ENCODE measurements at regions not wholly inside any gene's neighbourhood (a gene's known extent, or its start where the extent isn't known, plus 50 kb on each side); places are given as distances from the start of the nearest gene placed in this dataset.

- no peak overlapping the region for H3K27ac ChIP-seq
- H3K9me3 ChIP-seq: no peaks in the 10 kb centered on the region
- no peaks in the 10 kb centered on the region for H3K36me3 ChIP-seq
- H3K27me3 ChIP-seq (replicated peaks in 1 of 7): no peaks in the 10 kb centered on the region
- WGBS, 5 donors: 90 to 96% (median 93%) methylated on average over 4 of the region's 4 CpGs
- H3K4me1 ChIP-seq: peaks cover 5 to 41% (median 32%) of the 10 kb centered on the region in 6 donors
- intact Hi-C loops (cut with DNase I; ENCODE audit: low total_unique reads): no loop called here
- no peak for DNase-seq
- no peak overlapping the region for H3K4me3 ChIP-seq
- TF ChIP-seq POLR2A (IDR thresholded peaks at IDR 0.05) (no peak), CTCF (IDR thresholded peaks at IDR 0.05 in 8 of 11, conservative IDR thresholded peaks at IDR 0.05 in 3 of 11) (no peak), POLR2AphosphoS5 (IDR thresholded peaks at IDR 0.05) (no peak)
Observed at GRCh38 chr12:89883630-89884389, 175.2 kb upstream of the ATP2B1 start.

DNA sequence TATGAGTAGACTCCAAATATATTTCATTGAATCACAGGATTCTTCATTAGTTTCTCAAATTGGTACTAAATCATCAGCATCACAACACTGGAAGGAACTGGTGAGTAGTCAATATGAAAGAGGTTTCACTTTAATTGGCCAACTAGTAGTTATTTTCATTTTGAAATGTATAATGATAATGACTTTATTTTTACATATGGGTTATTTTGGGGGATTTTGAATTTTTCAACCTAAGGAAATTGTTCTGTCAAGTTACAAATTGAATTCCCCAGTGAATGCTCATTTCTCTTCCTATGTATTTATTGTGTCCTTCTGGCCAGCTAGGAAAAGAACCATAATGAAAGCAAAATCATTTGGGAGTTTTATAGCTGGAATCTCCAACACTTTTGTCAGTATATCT lies 174.2 kb upstream of the ATP2B1 start:
- no peak overlapping the region for H3K4me3 ChIP-seq
- no peak for DNase-seq
- intact Hi-C loops (cut with DNase I; ENCODE audit: low total_unique reads): no loop called here
- peaks cover 5 to 52% (median 42%) of the 10 kb centered on the region in 6 donors for H3K4me1 ChIP-seq
- peak overlapping the region in 5 of 8 donors; percentile 16 to 89 (median 80) for H3K27ac ChIP-seq
- H3K27me3 ChIP-seq (replicated peaks in 1 of 7): no peaks in the 10 kb centered on the region
- H3K9me3 ChIP-seq: no peaks in the 10 kb centered on the region
- H3K36me3 ChIP-seq: no peaks in the 10 kb centered on the region
- TF ChIP-seq POLR2A (IDR thresholded peaks at IDR 0.05) (no peak), POLR2AphosphoS5 (IDR thresholded peaks at IDR 0.05) (no peak), CTCF (IDR thresholded peaks at IDR 0.05 in 8 of 11, conservative IDR thresholded peaks at IDR 0.05 in 3 of 11) (no peak)

DNA sequence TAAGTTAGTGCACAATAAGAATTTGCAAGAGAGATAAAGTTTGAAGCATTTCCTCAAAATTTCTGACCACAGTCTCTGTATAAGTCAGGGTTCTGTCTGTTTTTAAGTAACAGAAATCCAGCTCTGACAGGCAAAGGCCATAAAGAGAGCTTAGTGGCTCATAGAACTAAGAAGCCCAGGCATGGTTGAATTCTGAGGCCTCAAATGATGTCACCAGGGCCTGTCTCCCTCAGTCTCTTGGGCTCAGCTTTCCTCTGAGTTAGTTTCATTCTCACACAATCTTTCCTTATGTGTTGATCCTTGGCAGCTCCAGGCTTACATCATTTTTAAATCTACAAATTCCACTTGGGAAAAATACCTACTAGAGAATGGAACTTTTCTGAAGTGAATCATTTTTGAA lies 173.4 kb upstream of the ATP2B1 start:
- peaks cover 5 to 54% (median 43%) of the 10 kb centered on the region in 6 donors for H3K4me1 ChIP-seq
- peak overlapping the region; percentile 16 to 89 (median 77) for H3K27ac ChIP-seq
- no peaks in the 10 kb centered on the region for H3K27me3 ChIP-seq (replicated peaks in 1 of 7)
- no peak overlapping the region for H3K4me3 ChIP-seq
- no peak for DNase-seq
- intact Hi-C loops (cut with DNase I; ENCODE audit: low total_unique reads): no loop called here
- no peaks in the 10 kb centered on the region for H3K36me3 ChIP-seq
- TF ChIP-seq POLR2A (IDR thresholded peaks at IDR 0.05) (no peak), CTCF (IDR thresholded peaks at IDR 0.05 in 8 of 11, conservative IDR thresholded peaks at IDR 0.05 in 3 of 11) (no peak), POLR2AphosphoS5 (IDR thresholded peaks at IDR 0.05) (no peak)
- no peaks in the 10 kb centered on the region for H3K9me3 ChIP-seq

DNA sequence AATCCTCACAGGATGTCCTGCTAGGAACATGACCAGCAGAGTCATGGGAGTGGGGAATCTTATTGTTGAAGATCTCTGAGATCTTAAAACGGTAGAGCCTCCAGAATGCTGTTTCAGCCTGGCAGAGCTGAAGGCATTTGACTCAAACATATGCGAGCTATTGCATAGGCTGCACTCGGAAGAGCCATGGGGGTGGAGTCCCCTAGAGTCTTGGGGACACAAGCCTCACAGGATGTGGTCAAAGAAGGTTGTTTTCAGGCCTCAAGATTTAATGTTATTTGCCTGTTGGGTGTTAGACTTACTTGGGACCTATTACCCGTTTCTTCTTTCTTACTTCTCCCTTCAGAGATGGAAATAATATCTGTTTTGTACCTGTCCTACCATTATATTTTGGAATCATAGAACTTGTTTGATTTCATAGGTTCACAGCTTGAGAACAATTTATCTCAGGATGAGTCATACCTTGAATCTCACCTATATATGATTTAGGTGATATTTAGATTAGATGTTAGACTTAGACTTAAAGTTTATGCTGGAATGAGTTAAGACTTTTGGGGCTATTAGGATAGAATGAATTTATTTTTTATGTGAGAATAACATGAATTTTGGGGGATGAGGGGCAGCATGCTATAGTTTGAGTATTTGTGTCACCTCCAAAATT lies 172.2 kb upstream of the ATP2B1 start:
- DNase-seq: peak; percentile 82
- Histone ChIP-seq H3K27ac (peak overlapping the region; percentile 51 to 89 (median 77)), H3K4me3 (no peak overlapping the region), H3K4me1 (peaks cover 5 to 54% (median 43%) of the 10 kb centered on the region in 6 donors), H3K9me3 (no peaks in the 10 kb centered on the region), H3K27me3 (replicated peaks in 1 of 7) (no peaks in the 10 kb centered on the region), H3K36me3 (no peaks in the 10 kb centered on the region)
- TF ChIP-seq POLR2AphosphoS5 (IDR thresholded peaks at IDR 0.05): peak in 1 of 3 donors; percentile 92
- peak in 1 of 3 donors; percentile 46 for TF ChIP-seq POLR2A (IDR thresholded peaks at IDR 0.05)
- no peak for TF ChIP-seq CTCF (IDR thresholded peaks at IDR 0.05 in 8 of 11, conservative IDR thresholded peaks at IDR 0.05 in 3 of 11)
- 24 to 59% (median 26%) methylated on average over 4 of the region's 4 CpGs for WGBS, 5 donors
- intact Hi-C loops (cut with DNase I; ENCODE audit: low total_unique reads): no loop called here

Measured in spleen (tissue), 11 donors.